DMS53 treated with DMSO at 0.1 percent for 48 hours (cell line): ENCODE measurements at regions not wholly inside any gene's neighbourhood (a gene's known extent, or its start where the extent isn't known, plus 50 kb on each side); places are given as distances from the start of the nearest gene placed in this dataset.
"Not testable (repeated sequence)": the region's sequence is repeated elsewhere in the genome, so short reads cannot be mapped to it uniquely, and the experiment has no call there.

Experiments
- DNase-seq: peaks from one replicate; lab custom pipeline; 2025; ENCODE audit not compliant: unreplicated experiment; lab: John Stamatoyannopoulos, UW

DNA sequence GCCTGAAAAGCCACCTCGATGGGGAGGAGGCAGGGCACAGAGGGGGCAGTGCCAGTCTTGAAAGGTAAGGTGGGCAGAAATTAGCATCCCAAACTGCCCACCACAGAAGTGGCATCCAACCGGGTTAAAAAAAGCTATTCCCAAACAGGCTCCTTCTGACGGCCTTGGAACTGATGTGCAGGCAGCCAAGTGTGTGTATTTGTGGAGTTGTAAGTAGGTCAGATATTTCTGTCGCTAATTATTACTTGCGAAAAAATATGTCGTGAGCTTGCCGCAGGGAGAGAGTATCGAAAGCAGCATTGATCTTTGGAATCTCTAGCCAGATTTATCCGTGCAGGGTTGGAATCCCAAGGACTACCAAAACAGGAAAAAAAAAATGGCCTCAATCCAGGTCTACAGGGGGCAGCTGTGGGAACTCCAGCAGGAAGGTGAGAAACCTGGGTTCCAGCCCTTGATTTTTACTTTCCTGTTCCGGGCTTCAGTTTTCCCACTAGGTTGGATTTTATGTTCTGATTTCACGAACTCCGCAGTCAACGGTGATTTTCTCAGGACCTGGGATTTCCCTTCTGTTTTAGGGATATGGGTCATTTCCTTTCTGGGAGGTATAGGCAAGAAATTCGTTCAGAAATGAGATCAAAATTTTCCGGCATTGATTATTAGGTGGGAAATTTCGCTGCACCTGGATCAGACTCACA lies 200.8 kb downstream of the RGS3 start:
- DNase-seq, result no peak

GRCh38 chr9:113665064-113665463 lies 201.5 kb downstream of the RGS3 start:
- DNase-seq, result no peak

DNA sequence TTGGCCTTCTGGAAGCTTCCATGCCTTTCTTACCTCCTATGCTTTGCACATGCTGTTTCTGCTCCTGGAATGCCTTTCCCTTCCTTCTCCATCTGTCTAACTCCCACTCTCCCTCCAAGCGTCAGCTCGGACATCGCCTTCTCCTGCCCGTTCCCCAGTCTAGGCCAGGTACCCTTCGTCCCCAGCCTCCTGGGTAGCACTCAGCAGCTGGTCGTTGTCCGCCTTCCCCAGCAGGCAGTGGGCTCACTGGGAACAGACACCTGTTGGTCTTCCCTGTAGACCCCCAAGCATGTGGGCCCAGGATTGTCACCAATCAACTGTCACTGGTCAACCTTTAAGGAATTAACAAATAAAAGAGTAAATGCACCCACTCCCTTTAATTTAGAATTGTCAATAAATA lies 202.2 kb downstream of the RGS3 start:
- no peak for DNase-seq

GRCh38 chr9:113668061-113668460 lies 204.5 kb downstream of the RGS3 start:
- no peak for DNase-seq

DNA sequence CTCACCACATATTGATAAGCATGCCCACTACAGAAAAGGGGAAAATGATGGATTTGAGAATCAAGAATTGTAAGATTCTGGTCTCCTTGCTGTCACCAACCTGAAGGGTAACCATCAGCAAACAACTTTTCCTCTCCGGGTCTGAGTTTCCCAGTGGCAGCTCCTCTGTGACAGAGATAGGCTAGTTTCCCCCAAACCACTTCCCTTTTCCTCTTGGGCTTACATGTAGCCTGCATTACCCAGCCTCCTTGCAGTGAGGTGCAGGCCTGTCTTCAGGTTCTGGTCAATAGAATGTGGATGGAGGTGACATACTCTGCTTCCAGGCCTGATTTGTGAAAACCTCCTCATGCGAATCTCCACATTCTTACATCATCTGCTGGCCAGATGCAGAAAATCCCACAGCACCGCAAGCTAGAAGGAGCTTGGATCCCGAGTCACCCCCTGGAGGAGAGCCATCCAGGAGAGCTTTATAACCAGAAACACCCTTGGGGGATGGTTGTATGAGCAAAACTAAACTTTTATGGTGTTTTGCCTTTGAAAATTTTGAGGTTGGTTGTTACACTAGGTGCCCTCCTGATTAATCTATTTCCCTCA lies 206.1 kb downstream of the RGS3 start:
- DNase-seq, result no peak

- no peak for DNase-seq
Observed at GRCh38 chr9:113673726-113674125, 202.4 kb upstream of the ZNF618 start.

DNA sequence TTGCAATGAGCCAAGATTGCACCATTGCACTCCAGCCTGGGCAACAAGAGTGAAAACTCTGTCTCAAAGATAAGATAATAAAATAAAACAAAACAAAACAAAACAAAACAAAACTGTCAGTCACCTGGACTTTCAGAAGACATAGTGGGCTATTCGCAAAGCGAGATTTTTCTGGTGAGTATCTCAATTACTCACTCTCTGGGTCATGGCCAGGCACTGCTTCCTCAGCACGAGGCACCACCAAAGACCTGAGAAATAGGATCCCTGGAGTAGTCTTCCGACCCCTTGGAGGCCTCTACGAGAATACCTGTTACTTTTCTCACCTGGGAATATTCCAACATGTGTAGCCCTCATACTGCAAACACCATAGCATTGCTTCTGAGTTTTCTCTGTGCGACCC lies 201.7 kb upstream of the ZNF618 start:
- DNase-seq, result no peak

- no peak for DNase-seq
Observed at GRCh38 chr9:113675475-113675941, 200.6 kb upstream of the ZNF618 start.

DNA sequence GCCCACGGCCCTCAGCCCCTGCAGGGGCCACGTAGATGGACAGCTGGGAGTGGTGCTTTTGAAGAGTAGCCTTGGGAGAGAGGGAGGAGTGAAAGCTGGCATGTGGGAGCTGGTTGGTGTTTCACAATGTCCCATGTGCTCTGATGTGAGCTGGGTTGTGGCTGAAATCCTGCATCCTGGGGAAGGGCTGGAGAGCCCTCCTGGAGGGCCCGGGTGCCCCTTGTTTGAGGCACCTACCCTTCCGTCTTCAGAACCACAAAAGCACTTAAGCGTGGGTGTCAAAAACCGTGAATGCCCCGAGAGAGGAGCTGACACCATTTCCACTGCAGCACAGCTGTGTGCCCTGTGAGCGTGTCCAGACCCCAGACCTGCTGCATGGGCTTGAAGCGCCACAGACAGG lies 199.1 kb upstream of the ZNF618 start:
- DNase-seq, result no peak

DNA sequence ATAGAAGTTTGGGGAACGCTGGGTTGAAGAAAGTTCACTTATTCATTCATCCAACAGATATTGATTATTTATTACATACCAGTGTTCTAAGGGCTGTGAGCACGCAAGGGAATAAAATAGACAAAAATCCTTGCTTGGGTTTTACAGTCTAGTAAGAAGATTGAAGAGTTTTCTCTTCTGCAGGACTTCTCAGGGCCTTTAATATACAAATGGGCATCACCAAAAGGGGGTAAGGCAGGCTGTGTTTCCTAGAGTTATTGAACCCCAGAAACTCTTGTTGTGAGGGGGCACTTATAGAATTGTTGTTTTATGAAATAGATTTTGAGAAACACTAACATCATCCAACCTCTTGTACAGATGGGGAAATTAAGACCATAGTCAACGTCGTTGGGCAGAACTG lies 198.5 kb upstream of the ZNF618 start:
- DNase-seq, result no peak

DNA sequence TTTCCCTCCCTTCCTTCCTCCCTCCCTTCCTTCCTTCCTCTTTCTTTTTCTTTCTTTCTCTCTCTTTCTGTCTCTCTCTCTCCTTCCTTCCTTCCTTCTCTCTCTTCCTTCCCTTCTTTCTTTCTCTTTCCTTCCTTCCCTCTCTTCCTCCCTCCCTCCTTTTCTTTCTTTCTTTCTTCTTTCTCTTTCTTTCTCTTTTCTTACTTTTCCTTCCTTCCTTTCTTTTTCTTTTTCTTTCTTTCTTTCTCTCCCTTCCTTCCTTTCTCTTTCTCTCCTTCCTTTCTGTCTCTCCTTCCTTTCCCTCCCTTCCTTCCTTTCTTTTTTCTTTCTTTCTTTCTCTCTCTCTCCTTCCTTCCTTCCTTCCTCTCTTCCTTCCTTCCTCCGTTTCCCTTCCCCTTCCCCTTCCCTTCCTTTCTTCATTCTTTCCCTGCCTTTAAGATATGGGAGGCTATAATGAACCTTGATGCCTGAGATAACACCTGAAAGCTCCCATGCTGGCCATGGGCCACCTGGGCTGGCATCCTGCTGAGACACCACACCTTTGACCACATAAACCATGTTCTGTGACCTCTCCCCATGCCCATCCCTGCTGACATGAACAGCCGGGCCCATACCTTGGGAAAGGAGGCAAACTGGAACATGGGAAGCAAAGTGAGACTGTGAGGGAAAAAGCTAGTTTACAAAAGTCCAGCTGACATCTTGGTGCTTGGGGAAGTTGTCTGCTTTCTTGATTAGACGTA lies 197.8 kb upstream of the ZNF618 start:
- DNase-seq, result no peak

DNA sequence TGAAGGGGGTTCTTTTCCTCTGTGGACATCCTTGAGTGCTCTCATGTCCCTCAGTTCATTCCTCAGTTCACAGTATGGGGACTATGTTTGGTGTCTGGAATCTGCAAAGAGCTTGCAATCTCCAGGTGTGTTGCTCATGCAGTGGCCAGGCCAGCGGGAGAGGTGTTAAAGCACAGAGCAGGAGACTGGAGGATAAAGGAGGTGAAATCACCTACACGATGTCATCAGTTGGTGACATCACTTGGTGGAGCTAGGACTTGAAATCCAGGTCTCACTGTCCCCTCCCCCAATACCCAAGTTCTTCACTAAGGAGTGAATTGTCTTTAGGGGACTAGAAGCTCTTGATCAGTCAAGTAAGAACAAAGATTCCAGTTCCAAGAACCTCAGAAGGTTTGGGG lies 197.3 kb upstream of the ZNF618 start:
- no peak for DNase-seq

DNA sequence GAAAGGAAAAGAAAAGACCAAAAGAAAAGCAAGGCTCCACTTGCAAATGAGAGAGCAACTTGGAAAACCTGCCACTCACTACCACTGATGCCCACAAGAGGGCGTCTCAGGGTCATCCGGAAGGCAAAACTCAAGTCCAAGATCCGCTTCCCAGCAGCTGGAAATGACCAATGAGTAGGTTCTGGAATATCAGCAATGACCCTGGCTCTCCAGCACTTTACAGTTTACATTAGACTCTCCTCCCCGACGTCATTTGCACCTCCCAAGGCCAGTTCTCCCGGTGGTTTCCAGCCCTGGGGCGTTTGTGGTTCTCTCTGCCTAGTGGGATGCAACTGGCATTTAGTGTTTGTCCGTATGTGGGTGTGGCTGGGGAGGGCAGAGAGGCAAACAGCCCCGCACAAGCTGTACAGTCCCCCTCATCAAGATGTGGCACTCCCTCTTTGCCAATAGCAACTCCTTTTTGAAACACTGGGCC lies 193.8 kb upstream of the ZNF618 start:
- peak; percentile 32 for DNase-seq

DNA sequence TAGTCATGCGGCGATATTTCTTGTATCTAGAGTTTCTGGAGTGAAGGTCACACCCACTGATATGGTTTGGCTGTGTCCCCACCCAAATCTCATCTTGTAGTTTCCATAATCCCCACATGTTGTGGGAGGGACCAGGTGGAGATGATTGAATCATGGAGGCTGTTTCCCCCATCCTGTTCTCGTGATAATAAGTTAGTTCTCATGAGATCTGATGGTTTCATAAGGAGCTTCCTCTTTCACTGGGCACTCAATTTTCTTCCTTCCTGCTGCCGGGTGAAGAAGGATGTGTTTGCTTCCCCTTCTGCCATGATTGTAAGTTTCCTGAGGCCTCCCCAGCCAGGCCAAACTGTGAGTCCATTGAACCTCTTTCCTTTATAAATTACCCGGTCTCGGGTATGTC lies 190.5 kb upstream of the ZNF618 start:
- DNase-seq, result not testable (repeated sequence)

DNA sequence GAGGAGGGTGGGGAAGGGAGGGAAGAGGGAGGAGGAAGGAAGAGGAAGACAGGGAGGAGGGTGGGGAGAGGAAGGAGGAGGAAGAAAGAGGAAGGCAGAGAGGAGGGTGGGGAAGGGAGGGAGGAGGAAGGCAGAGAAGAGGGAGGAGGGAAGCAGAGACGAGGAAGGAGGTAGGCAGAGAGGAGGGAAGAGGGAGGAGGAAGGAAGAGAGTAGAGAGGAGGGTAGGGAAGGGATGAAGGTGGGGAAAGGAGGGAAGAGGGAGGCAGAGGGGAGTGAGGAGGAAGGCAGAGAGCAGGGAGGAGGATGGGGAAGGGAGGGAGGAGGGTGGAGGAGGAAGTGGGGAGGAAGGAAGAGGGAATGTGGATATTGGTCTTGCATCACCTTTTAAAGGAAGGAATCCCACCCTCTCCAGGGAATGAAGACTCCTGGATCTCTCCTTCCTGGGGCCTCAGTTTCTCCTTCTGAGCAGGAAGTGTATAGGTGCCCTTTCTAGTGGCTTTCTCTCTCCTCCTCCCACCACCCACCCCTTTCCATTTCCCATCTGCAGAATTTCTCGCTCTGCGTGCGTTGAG lies 188.9 kb upstream of the ZNF618 start:
- no peak for DNase-seq

DNA sequence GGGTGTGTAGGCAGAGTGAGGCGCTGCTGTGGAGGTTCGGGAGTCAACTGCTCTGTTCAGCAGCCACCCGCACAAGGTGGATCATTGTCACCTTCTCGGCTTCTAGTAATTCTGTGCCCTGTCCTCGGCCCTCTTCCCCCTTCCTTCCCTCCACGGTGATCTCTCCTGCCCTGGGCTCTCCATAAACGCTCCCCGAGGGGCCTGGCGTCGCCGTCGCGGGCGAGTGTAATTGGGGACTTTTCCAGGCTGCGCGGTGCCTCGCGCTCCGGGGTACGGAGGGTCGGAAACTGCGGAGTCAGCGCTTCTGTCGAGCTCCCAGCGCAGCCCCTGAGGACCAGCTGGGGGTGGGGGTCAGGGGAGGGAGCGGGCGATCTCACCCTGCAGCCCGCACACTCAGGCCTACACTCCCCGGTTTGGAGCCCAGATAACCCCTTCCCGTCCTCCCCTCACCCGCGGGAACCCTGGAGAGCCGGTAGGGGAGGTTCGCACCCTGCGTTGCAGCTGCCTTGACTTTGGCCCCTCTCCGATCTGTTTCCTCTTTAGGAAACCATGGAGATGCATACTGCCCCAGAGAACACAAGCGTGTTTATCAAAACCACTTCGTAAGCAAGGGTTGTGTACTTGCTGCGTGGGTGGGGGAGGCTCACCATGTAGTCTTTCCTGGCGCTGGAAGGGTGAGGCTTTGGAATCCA lies 188.3 kb upstream of the ZNF618 start:
- no peak for DNase-seq

DNA sequence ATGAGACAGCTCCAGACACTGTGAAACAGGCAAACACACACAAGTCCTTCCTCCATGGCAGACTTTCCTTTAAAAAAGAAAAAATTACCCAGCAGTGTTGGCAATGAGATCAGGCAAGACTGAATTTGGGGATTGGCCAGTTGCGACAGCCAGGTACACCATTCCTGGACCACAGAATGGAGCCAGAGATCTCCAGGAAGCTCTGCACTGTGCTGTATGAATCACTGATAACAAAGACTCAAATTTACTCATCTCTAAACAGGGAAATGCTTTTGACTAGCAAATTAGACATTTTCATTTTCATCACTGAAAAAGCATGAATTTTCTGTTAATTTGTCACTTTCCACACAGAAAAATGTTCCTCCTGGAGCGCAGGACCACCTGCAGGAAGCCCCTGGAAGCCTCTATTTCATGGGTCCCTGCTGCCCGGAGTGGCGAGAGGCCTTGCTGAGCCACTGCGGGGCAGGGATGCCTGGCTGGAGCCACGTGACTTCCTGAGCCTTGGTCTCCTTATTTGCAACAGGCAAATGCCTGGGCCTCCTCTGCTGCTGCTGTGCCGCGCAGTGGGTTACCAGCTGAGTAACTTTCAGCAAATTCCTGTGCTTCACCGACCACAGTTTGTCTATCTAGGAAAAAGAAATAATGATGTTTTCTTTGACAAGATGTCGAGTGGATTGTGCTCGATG lies 185.9 kb upstream of the ZNF618 start:
- DNase-seq, result no peak

DNA sequence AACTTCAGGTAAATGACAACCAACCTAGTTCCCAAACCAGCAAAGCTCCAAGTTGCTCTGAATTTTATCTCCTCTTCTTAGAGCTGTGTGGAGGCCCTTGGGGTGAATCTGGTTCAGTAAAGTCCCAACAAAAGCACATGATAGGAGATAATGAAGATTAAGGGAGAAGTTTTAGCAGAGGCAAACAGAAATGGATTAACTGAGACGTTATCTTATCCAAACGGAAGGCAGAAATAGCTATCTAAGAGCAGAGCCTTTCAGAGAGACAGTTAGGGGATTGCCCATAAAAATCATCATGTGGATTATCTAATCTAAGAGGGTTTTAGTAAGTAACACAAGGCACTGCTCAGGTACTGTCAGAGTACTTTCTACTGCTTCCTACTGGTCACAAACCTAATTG lies 183.9 kb upstream of the ZNF618 start:
- no peak for DNase-seq

- DNase-seq, result no peak
Observed at GRCh38 chr9:113694912-113695311, 181.2 kb upstream of the ZNF618 start.

DNA sequence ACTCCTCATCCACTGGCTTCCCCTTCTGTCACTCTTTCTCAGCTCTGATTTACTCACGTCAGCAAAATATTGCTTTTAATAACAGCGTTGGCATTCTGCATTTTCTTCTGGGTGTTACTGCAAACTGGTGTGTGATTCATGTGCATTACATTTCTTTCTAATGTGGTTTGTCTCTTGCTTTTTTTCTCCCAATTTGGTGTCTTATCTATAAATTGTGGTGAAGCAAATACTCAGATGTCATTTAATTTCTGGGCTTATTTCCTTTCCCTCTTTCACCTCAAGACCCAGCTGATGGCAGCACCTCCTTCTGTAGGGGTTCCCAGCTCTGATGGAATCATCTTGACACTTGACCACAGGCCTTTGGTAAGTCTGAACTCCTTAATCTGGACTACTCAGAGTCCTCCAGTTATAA lies 180.7 kb upstream of the ZNF618 start:
- no peak for DNase-seq

- no peak for DNase-seq
Observed at GRCh38 chr9:113695901-113696300, 180.2 kb upstream of the ZNF618 start.
